Psoas muscle (tissue), 7 donors: ENCODE measurements at regions not wholly inside any gene's neighbourhood (a gene's known extent, or its start where the extent isn't known, plus 50 kb on each side); places are given as distances from the start of the nearest gene placed in this dataset.

Source experiments
- ATAC-seq, 4 donors: fragments of 200-7000 bp; cut with Tn5 transposase; one replicate each; pipeline ENCODE4 v1.9.1; 2020; ENCODE audit warnings: moderate library complexity in 3 of 4, mild to moderate bottlenecking in 2 of 4
- DNase-seq, 2 donors: peaks; one replicate each; pipeline ENCODE4 v3.0.0-alpha.2; 2020
- H3K27ac ChIP-seq: fragments of 200-600 bp; one replicate; pipeline ENCODE4 v1.8.0; 2022
- H3K27me3 ChIP-seq, 3 donors: fragments of 200-600 bp in 1 of 3; one replicate each; pipeline versions ENCODE4 v1.6.1 to v1.8.0; 2013 to 2022; ENCODE audit warnings: low read length in 2 of 3, mild to moderate bottlenecking in 2 of 3, moderate library complexity in 1 of 3; ENCODE audit not compliant: insufficient read depth in 3 of 3
- H3K36me3 ChIP-seq, 2 donors: fragments of 200-600 bp in 1 of 2; one replicate each; pipeline versions ENCODE4 v1.6.1 to v1.8.0; 2013 to 2022; ENCODE audit warnings: low read depth in 1 of 2, mild to moderate bottlenecking in 1 of 2, moderate library complexity in 1 of 2; ENCODE audit not compliant: insufficient read depth in 1 of 2
- H3K4me1 ChIP-seq: fragments of 200-600 bp; one replicate; pipeline ENCODE4 v1.8.0; 2022
- H3K4me3 ChIP-seq: fragments of 200-600 bp; one replicate; pipeline ENCODE4 v1.8.0; 2022; ENCODE audit warnings: mild to moderate bottlenecking
- H3K9me3 ChIP-seq: fragments of 200-600 bp; one replicate; pipeline ENCODE4 v1.8.0; 2022
- CTCF ChIP-seq: fragments of 200-600 bp; IDR thresholded peaks from one replicate; pipeline ENCODE4 v1.8.0; 2022; ENCODE audit warnings: antibody characterized with exemption
- WGBS, 3 donors: extraction: QIAGEN DNeasy Blood & Tissue Kit; methylation state at CpG; one replicate each; pipeline versions ENCODE4 v1.1.6 to v1.1.7; 2013; 5-methylcytosine and 5-hydroxymethylcytosine counted together
- intact Hi-C, 2 donors: fragments of 100-400 bp; cut with DNase I; formaldehyde crosslinking; loops; one replicate each; pipeline versions ENCODE4 v1.11.0 to v1.14.2; 2022
- donor health status: healthy with polysubstance abuse.
- donor health status: DM: no; HTN: no; CAD: no; lungs with moderate emphysema.
- donor health status: Bipolar disorder and iron deficiency.
- donor health status: healthy.
- donor health status: DM: yes; HTN: yes; CAD: no.
- donor health status: DM: no; HTN: no; CAD: no.
- donor health status: DM: yes; HTN: yes; CAD: no.

- no peaks in the 10 kb centered on the region for H3K9me3 ChIP-seq
- H3K4me1 ChIP-seq = no peaks in the 10 kb centered on the region
- DNase-seq (no peak), ATAC-seq (no peak)
- no peak overlapping the region for H3K4me3 ChIP-seq
- TF ChIP-seq CTCF = no peak
- no peak overlapping the region for H3K27ac ChIP-seq
- 58 to 79% (median 76%) methylated on average over 3 of the region's 3 CpGs for WGBS, 3 donors
- H3K27me3 ChIP-seq = no peaks in the 10 kb centered on the region
- H3K36me3 ChIP-seq = no peaks in the 10 kb centered on the region
- intact Hi-C loops = no loop called here
Measured at GRCh38 chr17:71985111-71986039, 135.4 kb upstream of the SOX9 start.

GRCh38 chr17:71986886-71987285 is 133.9 kb upstream of the SOX9 start:
- ATAC-seq (no peak), DNase-seq (no peak)
- TF ChIP-seq CTCF = no peak
- intact Hi-C loops = no loop called here
- Histone ChIP-seq H3K9me3 (no peaks in the 10 kb centered on the region), H3K36me3 (no peaks in the 10 kb centered on the region), H3K27me3 (no peaks in the 10 kb centered on the region), H3K27ac (no peak overlapping the region), H3K4me1 (no peaks in the 10 kb centered on the region), H3K4me3 (no peak overlapping the region)
- WGBS, 3 donors = 89 to 93% (median 90%) methylated on average over 1 of the region's 1 CpG

- ATAC-seq (peak in 2 of 4 donors; percentile 64 to 86), DNase-seq (no peak)
- no peaks in the 10 kb centered on the region for H3K27me3 ChIP-seq
- H3K27ac ChIP-seq = no peak overlapping the region
- H3K36me3 ChIP-seq = no peaks in the 10 kb centered on the region
- intact Hi-C loops = no loop called here
- WGBS, 3 donors = 12 to 31% (median 24%) methylated on average over 3 of the region's 3 CpGs
- H3K9me3 ChIP-seq = no peaks in the 10 kb centered on the region
- no peak overlapping the region for H3K4me3 ChIP-seq
- no peaks in the 10 kb centered on the region for H3K4me1 ChIP-seq
- no peak for TF ChIP-seq CTCF
Measured at GRCh38 chr17:71987634-71988033, 133.2 kb upstream of the SOX9 start.

GRCh38 chr17:71989117-71989516 is 131.7 kb upstream of the SOX9 start:
- Histone ChIP-seq H3K9me3 (no peaks in the 10 kb centered on the region), H3K4me1 (no peaks in the 10 kb centered on the region), H3K4me3 (no peak overlapping the region), H3K36me3 (no peaks in the 10 kb centered on the region), H3K27ac (no peak overlapping the region), H3K27me3 (no peaks in the 10 kb centered on the region)
- DNase-seq (no peak), ATAC-seq (no peak)
- TF ChIP-seq CTCF = no peak
- intact Hi-C loops = no loop called here
- 87 to 96% (median 90%) methylated on average over 2 of the region's 2 CpGs for WGBS, 3 donors
